Loucy (cell line): ENCODE measurements at regions not wholly inside any gene's neighbourhood (a gene's known extent, or its start where the extent isn't known, plus 50 kb on each side); places are given as distances from the start of the nearest gene placed in this dataset.
"Not testable (repeated sequence)": the region's sequence is repeated elsewhere in the genome, so short reads cannot be mapped to it uniquely, and the experiment has no call there.

Experiments
- H2AFZ ChIP-seq: fragments of 200-600 bp; sonication (generic); 2 replicates; pipeline ENCODE4 v1.6.0; 2016; ENCODE audit warnings: antibody characterized with exemption, mild to moderate bottlenecking, low read length, moderate library complexity
- H3F3A ChIP-seq: fragments of 200-600 bp; 2 replicates; pipeline ENCODE4 v1.6.0; 2016; ENCODE audit warnings: antibody characterized with exemption, low read depth, mild to moderate bottlenecking
- H3K27me3 ChIP-seq: fragments of 200-600 bp; sonication (generic); 2 replicates; pipeline ENCODE4 v1.6.1; 2014; ENCODE audit warnings: low read length, mild to moderate bottlenecking; ENCODE audit not compliant: insufficient read depth, poor library complexity, severe bottlenecking
- H3K36me3 ChIP-seq: fragments of 200-600 bp; sonication (generic); 2 replicates; pipeline ENCODE4 v1.6.1; 2016; ENCODE audit warnings: low read length; ENCODE audit not compliant: insufficient read depth
- H3K4me1 ChIP-seq: fragments of 200-600 bp; sonication (generic); 2 replicates; pipeline ENCODE4 v1.5.1; 2014; ENCODE audit warnings: low read length, mild to moderate bottlenecking; ENCODE audit not compliant: insufficient read depth, poor library complexity, severe bottlenecking
- H3K4me2 ChIP-seq: fragments of 200-600 bp; sonication (generic); 2 replicates; pipeline ENCODE4 v1.6.0; 2014; ENCODE audit warnings: antibody characterized with exemption, low read length, low read depth, mild to moderate bottlenecking; ENCODE audit not compliant: poor library complexity, severe bottlenecking
- H3K4me3 ChIP-seq: fragments of 200-600 bp; sonication (generic); 2 replicates; pipeline ENCODE4 v1.5.1; 2014; ENCODE audit warnings: low read length, mild to moderate bottlenecking, mixed read lengths; ENCODE audit not compliant: poor library complexity, severe bottlenecking
- H3K79me2 ChIP-seq: fragments of 200-600 bp; sonication (generic); 2 replicates; pipeline ENCODE4 v1.6.1; 2014; ENCODE audit warnings: low read length; ENCODE audit not compliant: insufficient read depth
- H3K9ac ChIP-seq: fragments of 200-600 bp; sonication (generic); 2 replicates; pipeline ENCODE4 v1.6.0; 2014; ENCODE audit warnings: mild to moderate bottlenecking, low read depth, low read length, moderate library complexity; ENCODE audit not compliant: poor library complexity, severe bottlenecking
- H3K9me2 ChIP-seq: fragments of 200-600 bp; sonication (generic); replicated peaks from 2 replicates; pipeline ENCODE4 v1.6.1; 2016; ENCODE audit warnings: low read depth, low read length, mixed read lengths
- H3K9me3 ChIP-seq: fragments of 200-600 bp; sonication (generic); 2 replicates; pipeline ENCODE4 v1.6.1; 2014; ENCODE audit warnings: mild to moderate bottlenecking, antibody characterized with exemption, low read length, low read depth; ENCODE audit not compliant: insufficient read depth
- H4K20me1 ChIP-seq: fragments of 200-600 bp; sonication (generic); 2 replicates; pipeline ENCODE4 v1.6.0; 2014; ENCODE audit warnings: antibody characterized with exemption, low read length, mild to moderate bottlenecking; ENCODE audit not compliant: insufficient read depth, poor library complexity, severe bottlenecking
- EZH2phosphoT487 ChIP-seq: fragments of 200-600 bp; IDR thresholded peaks from 2 replicates; pipeline ENCODE4 v1.6.1; 2018; ENCODE audit warnings: antibody characterized with exemption, mild to moderate bottlenecking, moderate library complexity, borderline replicate concordance
- TF ChIP-seq, protein P1 (sequence below): fragments of 200-600 bp; sonication (generic); conservative IDR thresholded peaks from 2 replicates; pipeline ENCODE4 v1.5.1; 2014; ENCODE audit warnings: mild to moderate bottlenecking, antibody characterized with exemption, low read length

DNA sequence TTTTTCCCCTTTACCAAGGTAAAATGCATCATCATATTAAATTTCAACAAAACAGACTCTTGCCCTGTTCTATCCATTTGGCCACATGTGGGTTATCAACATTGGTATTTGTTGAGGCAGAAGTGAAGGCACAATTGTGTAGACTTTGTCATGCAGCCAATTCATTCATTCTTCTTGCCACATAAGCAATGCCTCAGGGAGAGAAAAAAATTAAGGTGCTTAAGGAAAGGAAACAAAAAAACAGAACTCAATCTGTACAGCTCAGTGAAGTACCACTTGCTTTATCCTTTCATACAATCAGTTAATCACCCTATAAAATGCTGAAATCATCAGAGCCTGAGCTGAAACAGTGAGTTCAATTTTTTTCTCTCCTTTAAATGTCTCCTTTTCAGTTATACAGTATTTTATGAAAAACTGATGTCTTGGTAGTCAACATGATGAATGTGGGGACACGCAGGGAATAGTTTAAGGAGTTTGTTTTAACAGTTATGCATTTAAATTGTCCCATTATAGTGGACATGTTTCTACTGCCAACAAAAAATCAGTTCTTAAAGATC lies 588.9 kb downstream of the MFSD1 start:
- Histone ChIP-seq H3K36me3 (no peaks in the 10 kb centered on the region), H3K9me3 (no peaks in the 10 kb centered on the region), H3F3A (no peaks in the 10 kb centered on the region), H3K9me2 (no peaks in the 10 kb centered on the region), H4K20me1 (no peaks in the 10 kb centered on the region), H3K4me2 (no peak overlapping the region), H3K9ac (no peak overlapping the region), H3K4me3 (no peak overlapping the region), H3K79me2 (no peaks in the 10 kb centered on the region), H3K4me1 (no peaks in the 10 kb centered on the region), H3K27me3 (no peaks in the 10 kb centered on the region), H2AFZ (no peak overlapping the region)
- TF ChIP-seq, protein P1, sequence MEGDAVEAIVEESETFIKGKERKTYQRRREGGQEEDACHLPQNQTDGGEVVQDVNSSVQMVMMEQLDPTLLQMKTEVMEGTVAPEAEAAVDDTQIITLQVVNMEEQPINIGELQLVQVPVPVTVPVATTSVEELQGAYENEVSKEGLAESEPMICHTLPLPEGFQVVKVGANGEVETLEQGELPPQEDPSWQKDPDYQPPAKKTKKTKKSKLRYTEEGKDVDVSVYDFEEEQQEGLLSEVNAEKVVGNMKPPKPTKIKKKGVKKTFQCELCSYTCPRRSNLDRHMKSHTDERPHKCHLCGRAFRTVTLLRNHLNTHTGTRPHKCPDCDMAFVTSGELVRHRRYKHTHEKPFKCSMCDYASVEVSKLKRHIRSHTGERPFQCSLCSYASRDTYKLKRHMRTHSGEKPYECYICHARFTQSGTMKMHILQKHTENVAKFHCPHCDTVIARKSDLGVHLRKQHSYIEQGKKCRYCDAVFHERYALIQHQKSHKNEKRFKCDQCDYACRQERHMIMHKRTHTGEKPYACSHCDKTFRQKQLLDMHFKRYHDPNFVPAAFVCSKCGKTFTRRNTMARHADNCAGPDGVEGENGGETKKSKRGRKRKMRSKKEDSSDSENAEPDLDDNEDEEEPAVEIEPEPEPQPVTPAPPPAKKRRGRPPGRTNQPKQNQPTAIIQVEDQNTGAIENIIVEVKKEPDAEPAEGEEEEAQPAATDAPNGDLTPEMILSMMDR, result no peak
- no peak for TF ChIP-seq EZH2phosphoT487

DNA sequence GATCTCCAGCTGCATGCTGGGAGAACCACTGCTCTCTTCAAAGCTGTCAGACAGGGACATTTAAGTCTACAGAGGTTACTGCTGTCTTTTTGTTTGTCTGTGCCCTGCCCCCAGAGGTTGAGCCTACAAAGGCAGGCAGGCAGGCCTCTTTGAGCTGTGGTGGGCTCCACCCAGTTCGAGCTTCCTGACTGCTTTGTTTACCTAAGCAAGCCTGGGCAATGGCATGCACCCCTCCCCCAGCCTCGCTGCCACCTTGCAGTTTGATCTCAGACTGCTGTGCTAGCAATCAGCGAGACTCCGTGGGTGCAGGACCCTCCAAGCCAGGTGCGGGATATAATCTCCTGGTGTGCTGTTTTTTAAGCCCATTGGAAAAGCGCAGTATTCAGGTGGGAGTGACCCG lies 591.0 kb upstream of the IL12A start:
- H3K79me2 ChIP-seq, H3K27me3 ChIP-seq, H3K36me3 ChIP-seq, H3K9ac ChIP-seq, H3K4me2 ChIP-seq, H4K20me1 ChIP-seq, H3F3A ChIP-seq, H3K4me1 ChIP-seq, H3K9me3 ChIP-seq, H2AFZ ChIP-seq, H3K4me3 ChIP-seq, H3K9me2 ChIP-seq: not testable (repeated sequence)

DNA sequence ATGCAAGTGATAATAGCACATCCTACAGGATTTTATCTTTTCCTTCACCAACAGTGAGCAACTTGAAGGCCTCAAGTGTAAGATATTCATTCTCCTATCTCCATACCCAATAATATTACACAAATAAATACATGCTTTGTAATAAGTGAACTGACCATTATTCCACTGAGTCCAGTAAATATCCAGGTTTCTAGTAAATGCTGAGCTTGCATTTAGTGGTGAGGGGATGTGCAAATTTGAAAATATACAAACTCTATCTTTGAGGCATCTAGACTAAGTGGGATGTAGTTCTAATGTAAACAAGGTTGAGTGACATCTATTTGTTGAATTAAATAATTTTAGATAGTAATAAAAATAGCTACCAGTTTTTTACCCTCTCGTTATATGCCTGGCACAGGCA lies 587.6 kb upstream of the IL12A start:
- H3K9ac ChIP-seq, result no peak overlapping the region
- no peak overlapping the region for H3K4me2 ChIP-seq
- H3K9me3 ChIP-seq, result no peaks in the 10 kb centered on the region
- H3F3A ChIP-seq, result no peaks in the 10 kb centered on the region
- H3K9me2 ChIP-seq, result no peaks in the 10 kb centered on the region
- H4K20me1 ChIP-seq, result no peaks in the 10 kb centered on the region
- H2AFZ ChIP-seq, result no peak overlapping the region
- no peak overlapping the region for H3K4me3 ChIP-seq
- no peaks in the 10 kb centered on the region for H3K36me3 ChIP-seq
- no peaks in the 10 kb centered on the region for H3K4me1 ChIP-seq
- no peaks in the 10 kb centered on the region for H3K79me2 ChIP-seq
- no peaks in the 10 kb centered on the region for H3K27me3 ChIP-seq
- TF ChIP-seq, protein P1, result no peak
- TF ChIP-seq EZH2phosphoT487, result no peak

DNA sequence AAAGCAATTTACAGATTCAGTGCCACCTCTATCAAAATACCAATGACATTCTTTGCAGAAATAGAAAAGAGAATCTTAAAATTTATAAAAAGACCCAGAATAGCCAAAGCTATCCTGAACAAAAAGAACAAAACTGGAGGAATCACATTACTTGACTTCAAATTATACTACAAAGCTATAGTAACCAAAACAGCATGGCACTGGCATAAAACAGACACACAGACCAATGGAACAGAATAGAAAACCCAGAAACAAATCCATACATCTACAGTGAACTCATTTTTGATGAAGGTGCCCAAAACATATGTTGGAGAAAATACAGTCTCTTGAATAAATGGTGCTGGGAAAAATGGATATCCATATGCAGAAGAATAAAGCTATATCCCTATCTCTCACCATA lies 578.9 kb upstream of the IL12A start:
- not testable (repeated sequence) for H3K79me2 ChIP-seq, H3K4me3 ChIP-seq, H3K9me2 ChIP-seq, H3K9ac ChIP-seq, H3F3A ChIP-seq, H3K4me2 ChIP-seq, H3K4me1 ChIP-seq, H3K9me3 ChIP-seq, H2AFZ ChIP-seq, H3K27me3 ChIP-seq, H3K36me3 ChIP-seq, H4K20me1 ChIP-seq
